ENCODE measurements at regions not wholly inside any gene's neighbourhood (a gene's known extent, or its start where the extent isn't known, plus 50 kb on each side); places are given as distances from the start of the nearest gene placed in this dataset.

- H2BK20ac ChIP-seq (ENCODE audit: low read depth, low read length, poor library complexity, severe bottlenecking): no peak overlapping the region
- H4K8ac ChIP-seq (replicated peaks; ENCODE audit: insufficient read length, low read depth, low read length): no peak overlapping the region
- H3K4me1 Mint-ChIP-seq: peaks cover 30 to 37% of the 10 kb centered on the region in 2 experiments
- no peak overlapping the region for H2BK12ac ChIP-seq (ENCODE audit: insufficient read length, low read depth, low read length)
- H3K27ac Mint-ChIP-seq: peak overlapping the region in 1 of 3 experiments; percentile 40; a peak in 2 of 7 replicates
- no peak overlapping the region for H4K91ac ChIP-seq (ENCODE audit: insufficient read length, low read depth, low read length)
- no peak overlapping the region for H2BK15ac ChIP-seq (ENCODE audit: low read depth, low read length)
- no peak overlapping the region for H2AK5ac ChIP-seq (ENCODE audit: insufficient read length, low read length)
- no peaks in the 10 kb centered on the region for H3K9me3 Mint-ChIP-seq
- no peaks in the 10 kb centered on the region; the same call in 1 of the 2 replicates for H3K27me3 Mint-ChIP-seq (ENCODE audit: low read depth)
- no peak overlapping the region for H3K4me2 ChIP-seq (ENCODE audit: insufficient read depth, insufficient read length, low read length)
- H2BK5ac ChIP-seq (ENCODE audit: insufficient read length, low read length): no peak overlapping the region
- H4K20me1 ChIP-seq (ENCODE audit: control insufficient read depth, insufficient read depth, insufficient read length): no peaks in the 10 kb centered on the region
- no peak overlapping the region for H3K18ac ChIP-seq (ENCODE audit: insufficient read length, low read depth, low read length)
- no peak overlapping the region for H3K23ac ChIP-seq (ENCODE audit: insufficient read length, low read depth, low read length)
- H3K36me3 Mint-ChIP-seq (ENCODE audit: insufficient read depth in 1 of 3, low read depth in 3 of 3): peaks cover 3 to 37% (median 4%) of the 10 kb centered on the region in 3 experiments; a peak in 5 of 7 replicates
- H3K4me3 Mint-ChIP-seq: no peak overlapping the region
- no peak overlapping the region for H3T11ph ChIP-seq (ENCODE audit: low read length)
- H3K79me2 ChIP-seq (ENCODE audit: insufficient read depth, low read length): no peaks in the 10 kb centered on the region
- H3K4me1 ChIP-seq (ENCODE audit: insufficient read depth, low read length): peaks cover 7% of the 10 kb centered on the region; the same call in 1 of the 2 replicates
- no peak overlapping the region for H2AFZ ChIP-seq (ENCODE audit: low read length)
- TF ChIP-seq, protein P1, sequence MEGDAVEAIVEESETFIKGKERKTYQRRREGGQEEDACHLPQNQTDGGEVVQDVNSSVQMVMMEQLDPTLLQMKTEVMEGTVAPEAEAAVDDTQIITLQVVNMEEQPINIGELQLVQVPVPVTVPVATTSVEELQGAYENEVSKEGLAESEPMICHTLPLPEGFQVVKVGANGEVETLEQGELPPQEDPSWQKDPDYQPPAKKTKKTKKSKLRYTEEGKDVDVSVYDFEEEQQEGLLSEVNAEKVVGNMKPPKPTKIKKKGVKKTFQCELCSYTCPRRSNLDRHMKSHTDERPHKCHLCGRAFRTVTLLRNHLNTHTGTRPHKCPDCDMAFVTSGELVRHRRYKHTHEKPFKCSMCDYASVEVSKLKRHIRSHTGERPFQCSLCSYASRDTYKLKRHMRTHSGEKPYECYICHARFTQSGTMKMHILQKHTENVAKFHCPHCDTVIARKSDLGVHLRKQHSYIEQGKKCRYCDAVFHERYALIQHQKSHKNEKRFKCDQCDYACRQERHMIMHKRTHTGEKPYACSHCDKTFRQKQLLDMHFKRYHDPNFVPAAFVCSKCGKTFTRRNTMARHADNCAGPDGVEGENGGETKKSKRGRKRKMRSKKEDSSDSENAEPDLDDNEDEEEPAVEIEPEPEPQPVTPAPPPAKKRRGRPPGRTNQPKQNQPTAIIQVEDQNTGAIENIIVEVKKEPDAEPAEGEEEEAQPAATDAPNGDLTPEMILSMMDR (conservative IDR thresholded peaks at IDR 0.05): no peak
- H4K5ac ChIP-seq (ENCODE audit: insufficient read length, low read depth, low read length): no peak overlapping the region
- H3K14ac ChIP-seq (ENCODE audit: insufficient read depth, low read length): no peak overlapping the region
- no CpG with 5 or more reads among the region's 10 CpGs for WGBS (ENCODE audit: extremely low coverage, insufficient read length, low lambda C conversion rate)
- no peak overlapping the region for H3K9ac ChIP-seq (ENCODE audit: extremely low read depth, insufficient read length, low read length)
- no peaks in the 10 kb centered on the region for H3K79me1 ChIP-seq (ENCODE audit: insufficient read depth, low read depth, low read length, poor library complexity, severe bottlenecking)
- no peak for DNase-seq
- H3K27me3 ChIP-seq (ENCODE audit: insufficient read depth, low read length): no peaks in the 10 kb centered on the region
- H3K9me3 ChIP-seq (ENCODE audit: control insufficient read depth, low read depth, low read length): no peaks in the 10 kb centered on the region
- no peak overlapping the region for H3K4ac ChIP-seq (ENCODE audit: low read depth, low read length)
- H3K23me2 ChIP-seq (ENCODE audit: insufficient read length, low read depth, low read length, poor library complexity, severe bottlenecking): no peaks in the 10 kb centered on the region
- no peak overlapping the region for H2BK120ac ChIP-seq (ENCODE audit: low read depth, low read length, poor library complexity, severe bottlenecking)
- H3K27ac ChIP-seq (ENCODE audit: insufficient read length, low read depth, low read length): no peak overlapping the region
- H3K56ac ChIP-seq (ENCODE audit: insufficient read length, low read depth, low read length): no peak overlapping the region
These were observed 124.0 kb upstream of the BOD1 start for GRCh38 chr5:173740400-173740799.

All from H9 (cell line).